ENCODE measurements at regions not wholly inside any gene's neighbourhood (a gene's known extent, or its start where the extent isn't known, plus 50 kb on each side); places are given as distances from the start of the nearest gene placed in this dataset.
"Not testable (repeated sequence)": the region's sequence is repeated elsewhere in the genome, so short reads cannot be mapped to it uniquely, and the experiment has no call there.

DNA sequence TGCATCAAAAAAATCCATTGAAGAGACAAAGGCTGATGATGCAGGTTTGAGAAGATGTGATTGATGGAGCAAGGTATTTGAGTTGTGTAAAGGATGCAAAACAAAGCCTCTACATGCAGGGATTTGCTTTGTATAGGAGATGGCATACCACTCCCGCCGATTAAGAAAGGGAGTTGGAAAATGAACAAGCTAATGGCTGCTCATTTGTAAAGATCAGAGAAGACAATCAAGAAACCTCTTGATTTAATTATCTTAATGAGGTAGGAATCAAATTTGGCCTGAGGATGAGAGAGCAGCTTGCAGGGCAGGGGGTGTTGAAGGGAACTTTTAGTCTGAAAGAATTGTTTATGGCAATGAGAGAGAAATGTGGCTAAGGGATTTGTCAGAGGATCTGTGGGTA, 448.2 kb upstream of the ADGRB3 start:
- no peak for FAIRE-seq

DNA sequence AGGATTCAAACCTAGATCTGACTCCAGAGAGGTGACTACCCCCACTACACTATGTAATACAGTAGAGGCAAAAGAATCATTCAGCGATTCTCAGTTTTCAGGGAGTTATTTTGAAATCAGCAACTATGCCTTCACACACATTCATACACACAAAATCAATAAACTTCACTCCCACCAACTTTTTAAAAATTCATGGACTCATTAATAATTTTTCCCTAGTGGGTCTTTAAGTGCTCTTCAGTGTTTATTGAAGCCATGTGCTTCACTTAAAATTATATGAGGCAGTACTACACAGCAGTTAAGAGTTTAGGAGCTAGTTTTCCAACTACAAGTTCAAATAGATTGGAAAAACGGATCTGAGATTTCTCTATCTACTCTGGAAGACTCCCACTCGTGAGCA, 452.7 kb upstream of the ADGRB3 start:
- Histone ChIP-seq H3K27me3 (ENCODE audit: control insufficient read depth, insufficient read depth, low read length) (no peaks in the 10 kb centered on the region), H3K36me3 (ENCODE audit: control insufficient read depth in 2 of 3, insufficient read depth in 3 of 3, low read length in 3 of 3) (no peaks in the 10 kb centered on the region), H3K9ac (ENCODE audit: low read length in 3 of 3) (no peak overlapping the region), H3K27ac (ENCODE audit: low read depth in 2 of 2, low read length in 2 of 2) (no peak overlapping the region), H3K9me3 (ENCODE audit: control insufficient read depth in 2 of 3, insufficient read depth in 1 of 3, low read length in 3 of 3) (peaks cover 0 to 4% (median 0%) of the 10 kb centered on the region in 3 donors), H3K4me1 (ENCODE audit: control insufficient read depth in 2 of 3, insufficient read depth in 2 of 3, low read depth in 1 of 3, low read length in 3 of 3) (no peaks in the 10 kb centered on the region), H3K4me3 (ENCODE audit: low read length in 3 of 3) (no peak overlapping the region)
- DNase-seq (no peak), FAIRE-seq (no peak)
- intact Hi-C loops (cut with DNase I), result no loop called here
- TF ChIP-seq, protein P1, sequence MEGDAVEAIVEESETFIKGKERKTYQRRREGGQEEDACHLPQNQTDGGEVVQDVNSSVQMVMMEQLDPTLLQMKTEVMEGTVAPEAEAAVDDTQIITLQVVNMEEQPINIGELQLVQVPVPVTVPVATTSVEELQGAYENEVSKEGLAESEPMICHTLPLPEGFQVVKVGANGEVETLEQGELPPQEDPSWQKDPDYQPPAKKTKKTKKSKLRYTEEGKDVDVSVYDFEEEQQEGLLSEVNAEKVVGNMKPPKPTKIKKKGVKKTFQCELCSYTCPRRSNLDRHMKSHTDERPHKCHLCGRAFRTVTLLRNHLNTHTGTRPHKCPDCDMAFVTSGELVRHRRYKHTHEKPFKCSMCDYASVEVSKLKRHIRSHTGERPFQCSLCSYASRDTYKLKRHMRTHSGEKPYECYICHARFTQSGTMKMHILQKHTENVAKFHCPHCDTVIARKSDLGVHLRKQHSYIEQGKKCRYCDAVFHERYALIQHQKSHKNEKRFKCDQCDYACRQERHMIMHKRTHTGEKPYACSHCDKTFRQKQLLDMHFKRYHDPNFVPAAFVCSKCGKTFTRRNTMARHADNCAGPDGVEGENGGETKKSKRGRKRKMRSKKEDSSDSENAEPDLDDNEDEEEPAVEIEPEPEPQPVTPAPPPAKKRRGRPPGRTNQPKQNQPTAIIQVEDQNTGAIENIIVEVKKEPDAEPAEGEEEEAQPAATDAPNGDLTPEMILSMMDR (IDR thresholded peaks at IDR 0.05; ENCODE audit: borderline replicate concordance, extremely low read depth, insufficient read depth), result no peak

More for the DNA sequence above, 448.2 kb upstream of the ADGRB3 start:
- DNase-seq, result no peak
- TF ChIP-seq, protein P1 (IDR thresholded peaks at IDR 0.05; ENCODE audit: borderline replicate concordance, extremely low read depth, insufficient read depth), result no peak
- Histone ChIP-seq H3K27ac (ENCODE audit: low read depth in 2 of 2, low read length in 2 of 2) (no peak overlapping the region), H3K36me3 (ENCODE audit: control insufficient read depth in 2 of 3, insufficient read depth in 3 of 3, low read length in 3 of 3) (no peaks in the 10 kb centered on the region), H3K4me3 (ENCODE audit: low read length in 3 of 3) (no peak overlapping the region), H3K27me3 (ENCODE audit: control insufficient read depth, insufficient read depth, low read length) (no peaks in the 10 kb centered on the region), H3K9me3 (ENCODE audit: control insufficient read depth in 2 of 3, insufficient read depth in 1 of 3, low read length in 3 of 3) (no peaks in the 10 kb centered on the region), H3K9ac (ENCODE audit: low read length in 3 of 3) (no peak overlapping the region), H3K4me1 (ENCODE audit: control insufficient read depth in 2 of 3, insufficient read depth in 2 of 3, low read depth in 1 of 3, low read length in 3 of 3) (no peaks in the 10 kb centered on the region)
- intact Hi-C loops (cut with DNase I), result no loop called here

DNA sequence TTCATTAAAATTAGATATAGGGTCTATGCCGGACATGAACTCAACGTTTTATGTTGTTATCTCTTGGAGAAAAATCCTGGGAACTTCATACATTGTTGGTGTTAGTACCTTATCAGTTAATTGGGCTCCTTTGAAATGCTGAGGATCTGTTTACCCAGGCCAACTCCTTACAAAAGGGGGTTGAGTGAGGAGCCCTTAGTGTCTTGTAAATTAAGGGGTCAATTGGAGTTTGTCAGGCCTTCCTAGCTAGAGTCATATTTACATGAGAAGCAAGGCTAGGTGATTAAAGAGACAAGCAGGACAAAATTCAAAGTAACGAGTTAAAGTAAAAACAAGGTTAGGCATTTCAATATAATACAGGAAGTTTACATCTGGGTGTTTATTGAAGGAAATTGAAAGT, 454.1 kb upstream of the ADGRB3 start:
- H3K4me3 ChIP-seq (ENCODE audit: low read length in 3 of 3); H3K9me3 ChIP-seq (ENCODE audit: control insufficient read depth in 2 of 3, insufficient read depth in 1 of 3, low read length in 3 of 3); DNase-seq; intact Hi-C loops (cut with DNase I); H3K4me1 ChIP-seq (ENCODE audit: control insufficient read depth in 2 of 3, insufficient read depth in 2 of 3, low read depth in 1 of 3, low read length in 3 of 3); H3K27ac ChIP-seq (ENCODE audit: low read depth in 2 of 2, low read length in 2 of 2); FAIRE-seq; H3K36me3 ChIP-seq (ENCODE audit: control insufficient read depth in 2 of 3, insufficient read depth in 3 of 3, low read length in 3 of 3); H3K9ac ChIP-seq (ENCODE audit: low read length in 3 of 3); H3K27me3 ChIP-seq (ENCODE audit: control insufficient read depth, insufficient read depth, low read length): not testable (repeated sequence)

DNA sequence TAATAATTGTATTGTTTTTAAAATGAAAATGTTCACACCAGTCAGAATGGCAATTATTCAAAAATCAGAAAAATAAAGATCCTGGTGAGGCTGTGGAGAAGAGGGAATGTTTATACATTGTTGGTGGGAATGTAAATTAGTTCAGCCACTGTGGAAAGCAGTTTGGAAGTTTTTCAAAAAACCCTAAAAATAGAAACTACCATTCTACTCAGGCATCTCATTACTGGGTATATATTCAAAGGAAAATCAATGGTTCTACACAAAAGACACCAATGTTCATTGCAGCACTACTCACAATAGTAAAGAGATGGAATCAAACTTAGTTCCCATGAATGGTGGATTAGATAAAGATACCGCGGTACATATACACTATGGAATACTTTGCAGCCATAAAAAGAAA, 461.5 kb upstream of the ADGRB3 start:
- H3K27me3 ChIP-seq (ENCODE audit: control insufficient read depth, insufficient read depth, low read length), result no peaks in the 10 kb centered on the region
- no peak overlapping the region for H3K27ac ChIP-seq (ENCODE audit: low read depth in 2 of 2, low read length in 2 of 2)
- DNase-seq (no peak), FAIRE-seq (no peak)
- peaks cover 0 to 4% (median 0%) of the 10 kb centered on the region in 3 donors for H3K9me3 ChIP-seq (ENCODE audit: control insufficient read depth in 2 of 3, insufficient read depth in 1 of 3, low read length in 3 of 3)
- TF ChIP-seq, protein P1 (IDR thresholded peaks at IDR 0.05; ENCODE audit: borderline replicate concordance, extremely low read depth, insufficient read depth), result no peak
- H3K4me1 ChIP-seq (ENCODE audit: control insufficient read depth in 2 of 3, insufficient read depth in 2 of 3, low read depth in 1 of 3, low read length in 3 of 3), result no peaks in the 10 kb centered on the region
- H3K4me3 ChIP-seq (ENCODE audit: low read length in 3 of 3), result no peak overlapping the region
- intact Hi-C loops (cut with DNase I), result no loop called here
- H3K9ac ChIP-seq (ENCODE audit: low read length in 3 of 3), result no peak overlapping the region
- no peaks in the 10 kb centered on the region for H3K36me3 ChIP-seq (ENCODE audit: control insufficient read depth in 2 of 3, insufficient read depth in 3 of 3, low read length in 3 of 3)
